ENCODE measurements at regions not wholly inside any gene's neighbourhood (a gene's known extent, or its start where the extent isn't known, plus 50 kb on each side); places are given as distances from the start of the nearest gene placed in this dataset.

DNA sequence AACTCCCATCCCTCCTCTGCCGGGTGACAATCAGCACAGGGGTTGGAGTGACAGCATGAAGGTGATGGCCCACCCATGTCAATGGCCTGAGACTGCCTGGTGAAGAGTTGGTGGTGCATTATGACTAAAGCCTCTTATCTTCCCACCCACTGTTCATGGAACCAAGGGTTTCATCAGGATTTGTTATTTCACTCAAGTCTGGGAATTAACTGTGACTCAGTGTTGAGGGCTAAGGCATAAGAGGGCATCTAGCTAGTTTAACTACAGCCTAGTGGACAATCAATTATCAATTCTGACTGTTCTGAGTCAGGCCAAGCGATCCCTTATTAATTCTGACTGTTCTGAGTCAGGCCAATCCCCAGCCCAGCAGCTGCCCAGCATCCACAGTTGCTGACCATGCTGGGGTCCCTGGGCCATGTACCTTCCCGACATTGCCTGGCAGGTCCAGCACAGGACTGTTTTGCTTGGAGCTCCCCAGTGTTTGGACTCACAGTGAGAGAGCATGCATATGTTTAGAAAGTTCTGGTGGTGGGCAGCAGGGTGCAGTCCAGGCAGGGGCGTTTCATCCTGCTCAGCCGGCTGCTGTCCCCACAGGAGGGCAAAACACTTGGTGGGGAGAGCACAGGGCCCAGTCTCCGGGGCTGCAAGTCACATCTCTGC lies 65.5 kb downstream of the RASL11A start:
- Histone ChIP-seq H3K27me3 (ENCODE audit: insufficient read depth, poor library complexity, severe bottlenecking) (peaks cover 2% of the 10 kb centered on the region), H3K4me3 (replicated peaks; ENCODE audit: insufficient read depth, low read length) (no peak overlapping the region), H3K27ac (replicated peaks) (no peak overlapping the region)
- TF ChIP-seq, protein P1, sequence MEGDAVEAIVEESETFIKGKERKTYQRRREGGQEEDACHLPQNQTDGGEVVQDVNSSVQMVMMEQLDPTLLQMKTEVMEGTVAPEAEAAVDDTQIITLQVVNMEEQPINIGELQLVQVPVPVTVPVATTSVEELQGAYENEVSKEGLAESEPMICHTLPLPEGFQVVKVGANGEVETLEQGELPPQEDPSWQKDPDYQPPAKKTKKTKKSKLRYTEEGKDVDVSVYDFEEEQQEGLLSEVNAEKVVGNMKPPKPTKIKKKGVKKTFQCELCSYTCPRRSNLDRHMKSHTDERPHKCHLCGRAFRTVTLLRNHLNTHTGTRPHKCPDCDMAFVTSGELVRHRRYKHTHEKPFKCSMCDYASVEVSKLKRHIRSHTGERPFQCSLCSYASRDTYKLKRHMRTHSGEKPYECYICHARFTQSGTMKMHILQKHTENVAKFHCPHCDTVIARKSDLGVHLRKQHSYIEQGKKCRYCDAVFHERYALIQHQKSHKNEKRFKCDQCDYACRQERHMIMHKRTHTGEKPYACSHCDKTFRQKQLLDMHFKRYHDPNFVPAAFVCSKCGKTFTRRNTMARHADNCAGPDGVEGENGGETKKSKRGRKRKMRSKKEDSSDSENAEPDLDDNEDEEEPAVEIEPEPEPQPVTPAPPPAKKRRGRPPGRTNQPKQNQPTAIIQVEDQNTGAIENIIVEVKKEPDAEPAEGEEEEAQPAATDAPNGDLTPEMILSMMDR (IDR thresholded peaks at IDR 0.05; ENCODE audit: insufficient read depth, low read length), result no peak
- no peak for TF ChIP-seq GABPA (IDR thresholded peaks at IDR 0.05; ENCODE audit: low read depth)
- TF ChIP-seq, protein P2, sequence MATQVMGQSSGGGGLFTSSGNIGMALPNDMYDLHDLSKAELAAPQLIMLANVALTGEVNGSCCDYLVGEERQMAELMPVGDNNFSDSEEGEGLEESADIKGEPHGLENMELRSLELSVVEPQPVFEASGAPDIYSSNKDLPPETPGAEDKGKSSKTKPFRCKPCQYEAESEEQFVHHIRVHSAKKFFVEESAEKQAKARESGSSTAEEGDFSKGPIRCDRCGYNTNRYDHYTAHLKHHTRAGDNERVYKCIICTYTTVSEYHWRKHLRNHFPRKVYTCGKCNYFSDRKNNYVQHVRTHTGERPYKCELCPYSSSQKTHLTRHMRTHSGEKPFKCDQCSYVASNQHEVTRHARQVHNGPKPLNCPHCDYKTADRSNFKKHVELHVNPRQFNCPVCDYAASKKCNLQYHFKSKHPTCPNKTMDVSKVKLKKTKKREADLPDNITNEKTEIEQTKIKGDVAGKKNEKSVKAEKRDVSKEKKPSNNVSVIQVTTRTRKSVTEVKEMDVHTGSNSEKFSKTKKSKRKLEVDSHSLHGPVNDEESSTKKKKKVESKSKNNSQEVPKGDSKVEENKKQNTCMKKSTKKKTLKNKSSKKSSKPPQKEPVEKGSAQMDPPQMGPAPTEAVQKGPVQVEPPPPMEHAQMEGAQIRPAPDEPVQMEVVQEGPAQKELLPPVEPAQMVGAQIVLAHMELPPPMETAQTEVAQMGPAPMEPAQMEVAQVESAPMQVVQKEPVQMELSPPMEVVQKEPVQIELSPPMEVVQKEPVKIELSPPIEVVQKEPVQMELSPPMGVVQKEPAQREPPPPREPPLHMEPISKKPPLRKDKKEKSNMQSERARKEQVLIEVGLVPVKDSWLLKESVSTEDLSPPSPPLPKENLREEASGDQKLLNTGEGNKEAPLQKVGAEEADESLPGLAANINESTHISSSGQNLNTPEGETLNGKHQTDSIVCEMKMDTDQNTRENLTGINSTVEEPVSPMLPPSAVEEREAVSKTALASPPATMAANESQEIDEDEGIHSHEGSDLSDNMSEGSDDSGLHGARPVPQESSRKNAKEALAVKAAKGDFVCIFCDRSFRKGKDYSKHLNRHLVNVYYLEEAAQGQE (IDR thresholded peaks at IDR 0.05; ENCODE audit: insufficient replicate concordance, low read depth), result no peak
- no peak for TF ChIP-seq SPI1 (IDR thresholded peaks at IDR 0.05; ENCODE audit: borderline replicate concordance, low read depth)
- no peak for TF ChIP-seq POLR2AphosphoS5 (IDR thresholded peaks at IDR 0.05; ENCODE audit: low read depth)
- no peak for DNase-seq (ENCODE audit: low read depth in 1 of 2, low spot score in 1 of 2)

DNA sequence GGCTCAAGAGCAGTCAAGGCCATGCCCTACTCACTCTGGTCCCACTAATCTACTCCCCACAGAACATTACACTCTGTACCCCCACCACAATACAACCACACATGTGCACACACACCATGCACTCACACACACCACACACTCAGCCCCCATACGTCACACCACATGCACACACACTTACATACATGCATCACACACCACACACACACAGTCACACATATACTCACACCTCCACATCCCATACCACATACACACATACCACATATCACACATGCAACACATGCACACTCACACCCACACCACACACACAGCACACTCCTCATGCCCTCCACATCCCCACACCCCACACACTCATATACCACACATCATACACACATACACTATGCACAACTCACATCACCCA lies 67.6 kb downstream of the RASL11A start:
- Histone ChIP-seq H3K27me3 (ENCODE audit: insufficient read depth, poor library complexity, severe bottlenecking) (peaks cover 11% of the 10 kb centered on the region), H3K27ac (replicated peaks) (no peak overlapping the region), H3K4me3 (replicated peaks; ENCODE audit: insufficient read depth, low read length) (no peak overlapping the region)
- TF ChIP-seq SPI1 (IDR thresholded peaks at IDR 0.05; ENCODE audit: borderline replicate concordance, low read depth) (no peak), GABPA (IDR thresholded peaks at IDR 0.05; ENCODE audit: low read depth) (no peak), POLR2AphosphoS5 (IDR thresholded peaks at IDR 0.05; ENCODE audit: low read depth) (no peak)
- TF ChIP-seq, protein P1 (IDR thresholded peaks at IDR 0.05; ENCODE audit: insufficient read depth, low read length), result no peak
- TF ChIP-seq, protein P2 (IDR thresholded peaks at IDR 0.05; ENCODE audit: insufficient replicate concordance, low read depth), result no peak
- no peak for DNase-seq (ENCODE audit: low read depth in 1 of 2, low spot score in 1 of 2)

DNA sequence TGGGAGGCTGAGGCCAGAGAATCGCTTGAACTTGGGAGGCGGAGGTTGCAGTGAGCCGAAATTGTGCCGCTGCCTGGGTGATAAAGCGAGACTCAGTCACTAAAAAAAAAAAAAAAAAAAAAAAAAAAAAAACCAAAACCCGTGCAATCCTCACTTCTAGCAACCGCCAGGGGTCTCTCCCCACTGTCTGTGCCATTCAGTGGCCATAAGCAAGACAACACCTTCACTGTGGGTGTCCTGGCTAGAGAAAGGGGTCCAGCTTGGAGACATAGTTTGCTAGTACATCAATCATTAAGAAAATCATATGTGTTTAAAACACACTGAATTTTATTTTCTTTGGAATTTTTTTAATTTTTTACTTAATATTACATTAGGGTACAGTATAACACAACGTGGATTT lies 68.2 kb downstream of the RASL11A start:
- DNase-seq (ENCODE audit: low read depth in 1 of 2, low spot score in 1 of 2), result no peak
- H3K27me3 ChIP-seq (ENCODE audit: insufficient read depth, poor library complexity, severe bottlenecking), result peaks cover 11% of the 10 kb centered on the region
- H3K4me3 ChIP-seq (replicated peaks; ENCODE audit: insufficient read depth, low read length), result no peak overlapping the region
- H3K27ac ChIP-seq (replicated peaks), result no peak overlapping the region
- TF ChIP-seq, protein P1 (IDR thresholded peaks at IDR 0.05; ENCODE audit: insufficient read depth, low read length), result no peak
- TF ChIP-seq SPI1 (IDR thresholded peaks at IDR 0.05; ENCODE audit: borderline replicate concordance, low read depth) (no peak), GABPA (IDR thresholded peaks at IDR 0.05; ENCODE audit: low read depth) (no peak), POLR2AphosphoS5 (IDR thresholded peaks at IDR 0.05; ENCODE audit: low read depth) (no peak)
- TF ChIP-seq, protein P2 (IDR thresholded peaks at IDR 0.05; ENCODE audit: insufficient replicate concordance, low read depth), result no peak
